ENCODE measurements at regions not wholly inside any gene's neighbourhood (a gene's known extent, or its start where the extent isn't known, plus 50 kb on each side); places are given as distances from the start of the nearest gene placed in this dataset.

DNA sequence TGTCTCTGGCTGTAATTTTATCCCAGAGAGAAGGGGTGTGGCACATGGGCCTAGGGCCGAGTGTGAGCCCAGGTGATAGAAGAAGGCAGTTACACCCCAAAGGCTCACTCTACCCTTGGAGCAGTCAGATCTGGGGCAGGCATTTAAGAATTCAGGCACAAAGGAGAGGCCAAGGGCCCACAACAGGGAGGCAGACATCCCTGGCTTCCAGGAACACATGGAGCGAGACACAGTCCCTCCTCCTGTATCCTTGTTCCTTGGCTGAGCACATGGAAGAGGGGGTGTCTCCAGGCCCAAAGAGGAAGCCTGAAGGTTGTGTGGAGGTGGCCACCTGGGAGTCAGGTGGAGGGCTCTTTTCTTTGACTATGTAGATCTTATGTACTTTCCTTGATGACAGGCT lies 286.2 kb downstream of the RPS24 start:
- no peak for DNase-seq
- no peak for FAIRE-seq
- WGBS, 3 donors, result 65 to 81% (median 75%) methylated on average over 2 of the region's 2 CpGs

DNA sequence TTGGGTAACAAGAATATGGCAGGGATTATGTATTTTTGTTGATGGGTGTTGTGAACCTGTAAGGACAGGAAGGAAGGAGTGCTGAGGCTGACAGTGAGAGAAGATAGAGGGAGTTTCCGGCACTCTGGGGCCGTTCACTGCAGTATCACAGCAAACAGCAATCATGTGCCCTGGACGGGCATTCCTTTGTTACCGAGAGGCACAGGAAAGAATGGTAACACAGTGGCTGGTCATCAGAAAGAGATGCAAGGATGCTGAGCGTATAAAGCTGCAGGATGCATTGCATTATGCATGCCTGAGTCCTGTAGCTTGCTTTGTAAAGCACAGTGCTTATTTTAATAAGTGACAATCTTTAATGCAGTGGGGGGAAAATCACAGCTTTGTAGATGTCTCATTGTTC lies 286.8 kb downstream of the RPS24 start:
- DNase-seq (no peak), FAIRE-seq (no peak)
- no peak overlapping the region for H3K4me3 ChIP-seq (ENCODE audit: low read depth in 1 of 3, low read length in 3 of 3)
- H3K4me1 ChIP-seq (ENCODE audit: control insufficient read depth in 3 of 3, insufficient read depth in 2 of 3, low read depth in 1 of 3, low read length in 2 of 3), result no peaks in the 10 kb centered on the region
- H3K36me3 ChIP-seq (ENCODE audit: control insufficient read depth in 3 of 3, insufficient read depth in 2 of 3, low read depth in 1 of 3, low read length in 3 of 3), result no peaks in the 10 kb centered on the region
- H3K27ac ChIP-seq (ENCODE audit: low read depth in 1 of 3, low read length in 2 of 3), result no peak overlapping the region
- H3K9me3 ChIP-seq (ENCODE audit: control insufficient read depth in 2 of 2, insufficient read depth in 1 of 2, low read depth in 1 of 2, low read length in 1 of 2), result no peaks in the 10 kb centered on the region
- 64 to 73% (median 65%) methylated on average over 5 of the region's 5 CpGs for WGBS, 3 donors
- no peaks in the 10 kb centered on the region for H3K27me3 ChIP-seq (ENCODE audit: control insufficient read depth in 3 of 3, insufficient read depth in 3 of 3, low read length in 3 of 3)

More for the DNA sequence above, 286.2 kb downstream of the RPS24 start:
- no peak overlapping the region for H3K27ac ChIP-seq (ENCODE audit: low read depth in 1 of 3, low read length in 2 of 3)
- H3K4me1 ChIP-seq (ENCODE audit: control insufficient read depth in 3 of 3, insufficient read depth in 2 of 3, low read depth in 1 of 3, low read length in 2 of 3), result no peaks in the 10 kb centered on the region
- peaks cover 0 to 6% of the 10 kb centered on the region in 2 donors for H3K9me3 ChIP-seq (ENCODE audit: control insufficient read depth in 2 of 2, insufficient read depth in 1 of 2, low read depth in 1 of 2, low read length in 1 of 2)
- H3K4me3 ChIP-seq (ENCODE audit: low read depth in 1 of 3, low read length in 3 of 3), result no peak overlapping the region
- H3K27me3 ChIP-seq (ENCODE audit: control insufficient read depth in 3 of 3, insufficient read depth in 3 of 3, low read length in 3 of 3), result no peaks in the 10 kb centered on the region
- H3K36me3 ChIP-seq (ENCODE audit: control insufficient read depth in 3 of 3, insufficient read depth in 2 of 3, low read depth in 1 of 3, low read length in 3 of 3), result no peaks in the 10 kb centered on the region

DNA sequence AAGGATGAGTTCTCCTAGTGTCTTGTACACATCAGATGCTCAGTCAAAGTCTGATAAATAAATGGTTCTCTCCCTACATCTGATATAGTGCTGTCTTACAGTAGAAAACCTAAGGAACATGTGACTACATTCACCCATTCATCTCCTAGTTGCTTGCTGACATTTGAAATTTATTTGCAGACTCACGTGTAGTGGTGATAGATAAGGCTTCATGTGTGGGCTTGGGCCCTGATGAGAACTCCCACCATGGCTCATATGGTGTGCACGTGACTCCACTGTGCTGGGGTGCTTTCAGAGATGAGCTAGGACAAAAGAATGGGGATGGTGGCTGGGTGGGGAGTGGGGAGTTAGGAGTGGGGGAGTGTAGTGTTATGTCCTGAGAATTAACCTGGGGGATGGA lies 287.3 kb downstream of the RPS24 start:
- FAIRE-seq (no peak), DNase-seq (no peak)
- no peaks in the 10 kb centered on the region for H3K27me3 ChIP-seq (ENCODE audit: control insufficient read depth in 3 of 3, insufficient read depth in 3 of 3, low read length in 3 of 3)
- no peaks in the 10 kb centered on the region for H3K9me3 ChIP-seq (ENCODE audit: control insufficient read depth in 2 of 2, insufficient read depth in 1 of 2, low read depth in 1 of 2, low read length in 1 of 2)
- 73 to 85% (median 81%) methylated on average over 2 of the region's 2 CpGs for WGBS, 3 donors
- no peak overlapping the region for H3K27ac ChIP-seq (ENCODE audit: low read depth in 1 of 3, low read length in 2 of 3)
- no peaks in the 10 kb centered on the region for H3K36me3 ChIP-seq (ENCODE audit: control insufficient read depth in 3 of 3, insufficient read depth in 2 of 3, low read depth in 1 of 3, low read length in 3 of 3)
- H3K4me3 ChIP-seq (ENCODE audit: low read depth in 1 of 3, low read length in 3 of 3), result no peak overlapping the region
- H3K4me1 ChIP-seq (ENCODE audit: control insufficient read depth in 3 of 3, insufficient read depth in 2 of 3, low read depth in 1 of 3, low read length in 2 of 3), result no peaks in the 10 kb centered on the region

GRCh38 chr10:78321500-78321899 lies 287.8 kb downstream of the RPS24 start:
- DNase-seq (no peak), FAIRE-seq (no peak)
- Histone ChIP-seq H3K4me1 (ENCODE audit: control insufficient read depth in 3 of 3, insufficient read depth in 2 of 3, low read depth in 1 of 3, low read length in 2 of 3) (no peaks in the 10 kb centered on the region), H3K36me3 (ENCODE audit: control insufficient read depth in 3 of 3, insufficient read depth in 2 of 3, low read depth in 1 of 3, low read length in 3 of 3) (no peaks in the 10 kb centered on the region), H3K9me3 (ENCODE audit: control insufficient read depth in 2 of 2, insufficient read depth in 1 of 2, low read depth in 1 of 2, low read length in 1 of 2) (no peaks in the 10 kb centered on the region), H3K27me3 (ENCODE audit: control insufficient read depth in 3 of 3, insufficient read depth in 3 of 3, low read length in 3 of 3) (no peaks in the 10 kb centered on the region), H3K27ac (ENCODE audit: low read depth in 1 of 3, low read length in 2 of 3) (no peak overlapping the region), H3K4me3 (ENCODE audit: low read depth in 1 of 3, low read length in 3 of 3) (no peak overlapping the region)
- WGBS, 3 donors, result 77 to 90% (median 89%) methylated on average over 4 of the region's 4 CpGs

- no peak overlapping the region for H3K4me3 ChIP-seq (ENCODE audit: low read depth in 1 of 3, low read length in 3 of 3)
- H3K4me1 ChIP-seq (ENCODE audit: control insufficient read depth in 3 of 3, insufficient read depth in 2 of 3, low read depth in 1 of 3, low read length in 2 of 3), result no peaks in the 10 kb centered on the region
- H3K27ac ChIP-seq (ENCODE audit: low read depth in 1 of 3, low read length in 2 of 3), result no peak overlapping the region
- WGBS, 3 donors, result 93 to 100% (median 94%) methylated on average over 1 of the region's 1 CpG
- DNase-seq (no peak), FAIRE-seq (no peak)
- no peaks in the 10 kb centered on the region for H3K36me3 ChIP-seq (ENCODE audit: control insufficient read depth in 3 of 3, insufficient read depth in 2 of 3, low read depth in 1 of 3, low read length in 3 of 3)
- H3K9me3 ChIP-seq (ENCODE audit: control insufficient read depth in 2 of 2, insufficient read depth in 1 of 2, low read depth in 1 of 2, low read length in 1 of 2), result peaks cover 0 to 8% of the 10 kb centered on the region in 2 donors
- no peaks in the 10 kb centered on the region for H3K27me3 ChIP-seq (ENCODE audit: control insufficient read depth in 3 of 3, insufficient read depth in 3 of 3, low read length in 3 of 3)
Observed at GRCh38 chr10:78326372-78326771, 292.7 kb downstream of the RPS24 start.

GRCh38 chr10:78327778-78328591 lies 294.3 kb downstream of the RPS24 start:
- 78 to 90% (median 84%) methylated on average over 4 of the region's 4 CpGs for WGBS, 3 donors
- Histone ChIP-seq H3K27me3 (ENCODE audit: control insufficient read depth in 3 of 3, insufficient read depth in 3 of 3, low read length in 3 of 3) (no peaks in the 10 kb centered on the region), H3K27ac (ENCODE audit: low read depth in 1 of 3, low read length in 2 of 3) (no peak overlapping the region), H3K4me3 (ENCODE audit: low read depth in 1 of 3, low read length in 3 of 3) (no peak overlapping the region), H3K36me3 (ENCODE audit: control insufficient read depth in 3 of 3, insufficient read depth in 2 of 3, low read depth in 1 of 3, low read length in 3 of 3) (no peaks in the 10 kb centered on the region), H3K4me1 (ENCODE audit: control insufficient read depth in 3 of 3, insufficient read depth in 2 of 3, low read depth in 1 of 3, low read length in 2 of 3) (no peaks in the 10 kb centered on the region), H3K9me3 (ENCODE audit: control insufficient read depth in 2 of 2, insufficient read depth in 1 of 2, low read depth in 1 of 2, low read length in 1 of 2) (peaks cover 0 to 8% of the 10 kb centered on the region in 2 donors)
- DNase-seq (no peak), FAIRE-seq (no peak)

- WGBS, 3 donors, result 87 to 89% (median 89%) methylated on average over 10 of the region's 10 CpGs
- H3K36me3 ChIP-seq (ENCODE audit: control insufficient read depth in 3 of 3, insufficient read depth in 2 of 3, low read depth in 1 of 3, low read length in 3 of 3), result no peaks in the 10 kb centered on the region
- FAIRE-seq (no peak), DNase-seq (no peak)
- no peak overlapping the region for H3K4me3 ChIP-seq (ENCODE audit: low read depth in 1 of 3, low read length in 3 of 3)
- H3K4me1 ChIP-seq (ENCODE audit: control insufficient read depth in 3 of 3, insufficient read depth in 2 of 3, low read depth in 1 of 3, low read length in 2 of 3), result no peaks in the 10 kb centered on the region
- no peaks in the 10 kb centered on the region for H3K27me3 ChIP-seq (ENCODE audit: control insufficient read depth in 3 of 3, insufficient read depth in 3 of 3, low read length in 3 of 3)
- no peak overlapping the region for H3K27ac ChIP-seq (ENCODE audit: low read depth in 1 of 3, low read length in 2 of 3)
- H3K9me3 ChIP-seq (ENCODE audit: control insufficient read depth in 2 of 2, insufficient read depth in 1 of 2, low read depth in 1 of 2, low read length in 1 of 2), result peaks cover 0 to 8% of the 10 kb centered on the region in 2 donors
Observed at GRCh38 chr10:78328592-78329404, 295.1 kb downstream of the RPS24 start.

- Histone ChIP-seq H3K27ac (ENCODE audit: low read depth in 1 of 3, low read length in 2 of 3) (no peak overlapping the region), H3K9me3 (ENCODE audit: control insufficient read depth in 2 of 2, insufficient read depth in 1 of 2, low read depth in 1 of 2, low read length in 1 of 2) (peaks cover 0 to 11% of the 10 kb centered on the region in 2 donors), H3K27me3 (ENCODE audit: control insufficient read depth in 3 of 3, insufficient read depth in 3 of 3, low read length in 3 of 3) (no peaks in the 10 kb centered on the region), H3K36me3 (ENCODE audit: control insufficient read depth in 3 of 3, insufficient read depth in 2 of 3, low read depth in 1 of 3, low read length in 3 of 3) (no peaks in the 10 kb centered on the region), H3K4me3 (ENCODE audit: low read depth in 1 of 3, low read length in 3 of 3) (no peak overlapping the region), H3K4me1 (ENCODE audit: control insufficient read depth in 3 of 3, insufficient read depth in 2 of 3, low read depth in 1 of 3, low read length in 2 of 3) (no peaks in the 10 kb centered on the region)
- FAIRE-seq, result no peak
- DNase-seq, result no peak
- WGBS, 3 donors, result 86 to 91% (median 86%) methylated on average over 4 of the region's 4 CpGs
Observed at GRCh38 chr10:78330884-78331283, 297.2 kb downstream of the RPS24 start.
